CD4-positive, alpha-beta T cell treated with Interleukin-2 at 100 ng/mL for 4 hours (primary cell): ENCODE measurements at regions not wholly inside any gene's neighbourhood (a gene's known extent, or its start where the extent isn't known, plus 50 kb on each side); places are given as distances from the start of the nearest gene placed in this dataset.

ENCODE experiments used
- DNase-seq: peaks from one replicate; pipeline ENCODE4 v3.0.0-alpha.2; 2020; ENCODE audit warnings: low spot score

DNA sequence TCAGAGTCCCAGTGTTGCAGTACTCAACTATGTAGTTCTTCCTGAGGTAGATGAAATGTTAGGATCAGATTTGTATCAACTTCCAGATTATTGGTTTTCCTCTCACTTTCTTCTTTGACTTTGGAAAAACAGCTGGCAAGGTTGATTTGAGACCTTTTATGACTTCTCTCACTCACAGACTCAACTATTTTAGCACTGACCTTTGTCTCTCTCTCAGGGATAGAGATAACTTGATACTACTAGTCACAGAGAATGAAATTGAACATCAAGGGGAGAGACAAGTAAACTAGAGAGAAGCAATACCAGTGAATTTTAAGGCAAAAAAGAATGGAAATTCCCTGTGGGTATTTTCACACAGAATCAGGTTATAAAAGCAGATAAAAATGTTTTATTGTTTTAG, 159.7 kb upstream of the B3GALT2 start:
- DNase-seq = no peak

DNA sequence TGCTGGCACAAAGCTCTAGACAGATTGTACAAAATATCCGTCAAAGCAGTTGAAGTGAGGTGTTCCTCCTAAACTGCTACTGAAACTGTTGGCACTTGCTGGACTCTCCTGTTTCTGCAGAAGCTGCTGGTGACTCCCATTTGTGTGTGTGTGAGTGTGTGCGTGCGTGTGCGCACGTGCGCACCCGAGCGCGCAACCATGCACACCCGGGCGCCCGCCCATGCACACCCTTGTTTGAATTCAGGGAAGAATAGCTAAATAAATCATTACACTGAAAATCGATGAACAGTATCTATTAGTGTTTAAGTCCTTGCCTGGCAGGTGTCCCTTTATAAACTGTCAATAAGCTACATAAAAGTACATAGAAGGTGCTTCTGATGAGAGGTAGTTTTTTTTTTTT, 156.4 kb upstream of the B3GALT2 start:
- no peak for DNase-seq

DNA sequence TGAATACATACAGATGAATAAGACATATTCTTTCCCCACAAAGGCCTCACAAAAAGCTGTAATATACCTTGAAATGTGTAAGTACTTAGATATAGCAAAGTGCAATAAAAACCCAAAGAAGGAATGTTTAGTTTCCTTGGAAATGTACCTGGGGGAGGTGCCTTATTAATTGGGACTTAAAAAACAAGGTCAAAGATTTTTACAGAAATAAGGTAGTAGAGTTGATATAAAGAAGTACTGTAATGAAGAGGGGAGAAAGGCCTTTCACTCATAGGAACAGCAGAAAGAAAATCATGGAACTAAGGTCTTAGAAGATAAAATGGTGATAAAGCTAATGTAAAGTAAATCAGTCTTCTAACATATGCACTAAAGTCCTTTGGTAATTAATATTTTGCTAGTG, 153.9 kb upstream of the B3GALT2 start:
- no peak for DNase-seq

DNA sequence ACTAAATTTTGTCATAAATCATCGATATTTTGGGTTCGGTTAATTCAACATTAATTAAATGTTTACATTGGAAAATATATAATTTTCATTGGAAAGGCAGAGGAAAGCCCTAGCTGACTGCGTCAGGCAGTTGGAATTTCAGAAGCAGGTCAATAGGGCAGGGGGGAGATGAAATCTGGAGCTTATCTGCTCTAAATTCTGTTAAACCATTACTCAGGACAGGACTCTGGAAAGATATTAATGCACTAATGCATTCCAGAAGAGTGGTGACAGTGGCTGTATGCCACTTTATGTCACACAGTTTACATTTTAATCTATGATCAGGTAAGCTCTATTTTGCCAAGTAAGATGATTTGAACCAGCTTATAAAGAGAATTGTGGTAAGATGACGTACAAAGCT, 153.0 kb upstream of the B3GALT2 start:
- no peak for DNase-seq

DNA sequence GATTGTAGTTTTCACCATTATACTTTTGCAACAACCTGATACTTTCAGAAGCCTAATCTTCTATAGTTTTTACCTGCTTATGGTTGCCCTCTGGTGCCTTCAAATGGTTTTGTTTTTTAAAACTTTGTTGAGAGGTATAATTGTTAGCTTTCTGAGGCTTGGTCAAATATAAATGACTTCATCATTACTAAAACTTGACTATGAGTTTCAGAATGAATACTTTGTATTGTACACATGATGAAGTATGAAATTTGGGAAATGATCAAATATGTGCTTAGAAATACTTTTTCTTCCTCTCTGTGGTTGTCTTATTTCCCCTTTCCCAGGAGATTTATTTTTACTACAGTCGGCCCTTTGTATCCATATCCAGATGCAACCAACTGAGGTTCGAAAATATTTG, 151.8 kb upstream of the B3GALT2 start:
- no peak for DNase-seq

DNA sequence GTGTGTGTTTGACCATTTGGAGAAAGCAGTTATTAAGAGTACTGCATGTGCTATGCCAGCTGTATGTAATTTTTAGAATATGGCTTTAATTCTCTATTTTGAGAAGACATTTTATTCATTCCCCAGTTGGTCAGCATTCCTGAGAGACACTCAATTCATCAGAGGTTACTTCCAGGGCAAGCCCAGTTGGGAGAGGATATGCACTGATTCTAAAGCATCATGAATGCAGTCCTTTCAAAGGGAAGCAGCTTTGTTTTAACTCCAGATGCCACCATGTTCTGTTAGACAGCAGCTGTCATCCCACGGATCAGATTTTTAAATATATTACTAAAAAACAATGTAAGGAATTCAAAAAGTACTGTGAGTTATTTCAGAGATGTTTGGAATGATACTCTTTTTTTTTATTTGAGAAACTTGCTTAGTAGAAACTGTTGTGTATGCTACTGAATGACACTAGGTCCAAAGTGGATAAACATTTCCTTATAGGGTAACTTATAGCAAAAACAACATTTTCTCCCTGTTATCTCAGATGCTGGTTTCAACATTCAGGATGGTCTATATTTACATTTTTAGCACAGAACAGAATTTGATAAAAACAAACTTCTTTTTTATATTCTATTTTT, 149.5 kb upstream of the B3GALT2 start:
- no peak for DNase-seq

DNA sequence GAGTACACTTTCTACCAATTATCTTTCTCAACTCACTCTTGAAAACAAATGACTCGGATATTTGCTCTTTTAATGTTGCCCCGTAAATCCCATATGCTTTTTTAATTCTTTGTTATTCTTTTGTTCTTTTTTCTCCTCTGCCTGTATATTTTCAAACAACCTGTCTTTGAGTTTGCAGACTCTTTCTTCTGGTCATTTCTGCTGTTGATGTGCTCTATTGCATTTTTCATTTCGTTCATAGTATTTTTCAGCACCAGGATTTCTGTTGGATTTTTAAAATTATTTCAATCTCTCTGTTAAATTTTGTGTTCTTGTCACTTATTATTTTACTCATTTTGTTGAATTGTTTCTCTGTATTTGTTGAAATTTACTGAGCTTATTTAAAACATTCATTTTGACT, 146.8 kb upstream of the B3GALT2 start:
- DNase-seq = no peak

DNA sequence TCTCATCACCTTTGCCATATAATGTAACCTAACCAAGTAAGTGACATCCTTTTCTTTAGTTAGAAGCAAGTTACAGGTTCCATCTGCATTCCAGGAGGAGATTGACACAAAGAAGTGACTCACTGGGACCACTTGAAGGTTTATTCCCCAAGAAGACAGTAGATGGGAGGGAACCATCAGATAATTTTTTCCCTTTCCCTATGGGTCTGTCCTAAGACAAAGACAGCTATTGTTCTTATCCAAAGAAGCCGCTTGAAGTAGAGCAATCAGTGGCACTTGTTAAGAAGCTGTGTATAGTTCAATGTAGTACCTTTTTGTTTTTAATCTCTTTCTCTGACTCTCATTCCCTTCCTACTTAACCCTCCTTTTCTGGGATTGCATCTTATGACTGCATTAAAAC, 139.9 kb upstream of the B3GALT2 start:
- no peak for DNase-seq

DNA sequence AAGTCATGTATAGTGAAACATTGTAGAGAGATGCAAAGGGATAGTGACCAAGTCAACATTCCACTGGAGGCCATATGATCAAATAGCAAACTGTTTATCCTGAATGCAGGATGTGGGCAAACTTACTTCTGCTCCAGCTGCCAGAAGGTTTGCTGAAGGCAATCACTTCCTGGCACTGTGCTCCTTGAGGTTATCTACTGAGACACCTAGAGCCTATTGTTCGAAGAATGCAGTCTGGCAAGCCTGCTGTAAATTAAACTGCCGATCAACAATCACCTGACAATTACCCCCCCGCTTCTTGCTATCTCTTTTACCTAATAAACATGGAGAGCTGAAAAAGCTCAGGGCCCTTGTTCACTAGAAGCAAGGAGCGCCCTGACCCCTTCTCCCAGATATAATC, 139.4 kb upstream of the B3GALT2 start:
- no peak for DNase-seq

DNA sequence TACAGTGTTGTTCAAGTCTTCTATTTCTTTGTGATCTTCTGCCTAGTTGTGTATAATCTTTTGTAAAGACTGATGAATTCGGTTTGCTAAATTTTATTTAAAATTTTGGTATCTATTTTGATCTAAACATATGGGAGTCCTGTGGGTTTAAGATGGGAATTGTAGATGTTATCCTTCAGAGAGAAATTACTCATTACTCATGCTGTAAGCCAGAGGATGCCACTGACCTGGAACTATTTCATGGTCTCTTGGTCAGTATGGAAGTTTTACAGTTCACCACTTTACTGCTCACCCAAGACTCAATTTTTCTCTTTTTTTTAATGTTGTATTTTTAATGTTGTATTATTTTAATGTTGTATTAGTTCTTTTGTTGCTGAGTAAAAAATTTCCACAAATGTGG, 138.6 kb upstream of the B3GALT2 start:
- no peak for DNase-seq

DNA sequence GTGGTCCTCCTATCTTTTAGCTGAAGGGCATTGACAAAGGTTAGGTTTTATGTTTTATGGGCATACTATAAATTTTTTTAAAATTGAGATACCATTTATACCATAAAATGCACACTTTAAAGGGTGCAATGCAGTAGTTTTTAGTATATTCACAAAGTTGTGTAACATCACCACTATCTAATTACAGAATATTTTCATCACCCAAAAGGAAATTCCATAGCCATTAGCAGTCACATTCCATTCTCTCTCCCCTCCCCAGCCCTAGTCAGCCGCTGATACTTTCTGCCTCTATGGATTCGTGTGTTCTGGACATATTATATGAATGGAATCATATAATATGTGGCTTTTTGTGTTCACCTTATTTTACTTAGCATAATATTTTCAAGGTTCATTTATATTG, 135.8 kb upstream of the B3GALT2 start:
- no peak for DNase-seq

DNA sequence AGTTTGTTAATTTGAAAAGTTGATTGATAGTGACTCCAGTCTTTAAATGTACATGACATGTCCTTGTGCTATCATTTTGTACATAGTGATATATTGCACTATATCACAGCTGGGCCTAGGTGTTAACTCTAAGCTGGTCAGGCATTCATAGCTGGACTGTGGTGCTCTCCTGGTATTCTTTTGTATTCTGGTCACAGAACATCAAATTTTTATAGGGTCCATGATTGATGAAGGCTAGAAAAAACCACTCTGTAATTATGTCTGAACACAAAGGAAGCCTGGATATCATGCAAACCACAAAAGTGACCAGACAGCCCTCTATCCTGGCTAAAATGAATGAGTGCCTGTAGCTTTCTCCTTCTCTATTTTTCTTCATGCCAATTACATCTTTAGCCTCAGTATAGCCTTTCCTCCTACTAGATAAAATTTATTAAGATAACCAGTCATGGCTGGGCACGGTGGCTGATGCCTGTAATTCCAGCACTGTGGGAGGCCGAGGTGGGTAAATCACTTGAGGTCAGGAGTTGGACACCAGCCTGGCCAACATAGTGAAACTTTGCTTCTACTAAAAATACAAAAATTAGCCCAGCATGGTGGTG, 134.9 kb upstream of the B3GALT2 start:
- DNase-seq = no peak

DNA sequence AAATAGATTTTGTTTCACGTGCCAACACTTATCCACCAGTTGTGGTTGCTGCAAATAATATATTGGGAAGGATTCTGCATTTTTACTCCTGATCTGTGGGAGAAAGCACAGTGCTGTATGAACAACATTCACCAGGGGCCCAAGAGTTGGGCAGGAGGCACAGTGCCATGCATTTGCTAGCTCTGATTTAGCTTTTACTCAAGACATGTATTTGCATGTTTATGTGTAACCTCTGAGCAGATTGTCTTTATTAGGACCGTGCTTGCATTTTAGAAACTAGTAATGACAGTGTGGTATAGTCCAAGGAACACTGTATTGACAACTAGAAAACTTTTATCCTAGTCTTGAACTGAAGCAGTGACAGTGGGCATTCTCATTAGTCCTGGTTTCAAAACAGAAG, 133.9 kb upstream of the B3GALT2 start:
- DNase-seq = no peak

DNA sequence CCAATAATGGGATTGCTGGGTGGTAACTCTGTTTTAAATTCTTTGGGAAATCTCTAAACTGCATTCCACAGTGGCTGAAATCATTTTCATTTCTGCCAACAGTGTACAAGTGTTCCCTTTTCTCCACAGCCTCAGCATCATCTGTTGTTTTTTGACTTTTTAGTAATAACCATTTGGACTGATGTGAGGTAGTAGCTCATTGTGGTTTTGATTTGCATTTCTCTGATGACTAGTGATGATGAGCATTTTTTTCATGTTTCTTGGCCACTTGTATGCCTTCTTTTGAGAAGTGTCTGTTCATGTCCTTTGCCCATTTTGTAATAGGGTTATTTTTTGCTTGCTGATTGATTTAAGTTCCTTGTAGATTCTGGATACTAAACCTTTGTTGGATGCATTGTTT, 131.9 kb upstream of the B3GALT2 start:
- no peak for DNase-seq

DNA sequence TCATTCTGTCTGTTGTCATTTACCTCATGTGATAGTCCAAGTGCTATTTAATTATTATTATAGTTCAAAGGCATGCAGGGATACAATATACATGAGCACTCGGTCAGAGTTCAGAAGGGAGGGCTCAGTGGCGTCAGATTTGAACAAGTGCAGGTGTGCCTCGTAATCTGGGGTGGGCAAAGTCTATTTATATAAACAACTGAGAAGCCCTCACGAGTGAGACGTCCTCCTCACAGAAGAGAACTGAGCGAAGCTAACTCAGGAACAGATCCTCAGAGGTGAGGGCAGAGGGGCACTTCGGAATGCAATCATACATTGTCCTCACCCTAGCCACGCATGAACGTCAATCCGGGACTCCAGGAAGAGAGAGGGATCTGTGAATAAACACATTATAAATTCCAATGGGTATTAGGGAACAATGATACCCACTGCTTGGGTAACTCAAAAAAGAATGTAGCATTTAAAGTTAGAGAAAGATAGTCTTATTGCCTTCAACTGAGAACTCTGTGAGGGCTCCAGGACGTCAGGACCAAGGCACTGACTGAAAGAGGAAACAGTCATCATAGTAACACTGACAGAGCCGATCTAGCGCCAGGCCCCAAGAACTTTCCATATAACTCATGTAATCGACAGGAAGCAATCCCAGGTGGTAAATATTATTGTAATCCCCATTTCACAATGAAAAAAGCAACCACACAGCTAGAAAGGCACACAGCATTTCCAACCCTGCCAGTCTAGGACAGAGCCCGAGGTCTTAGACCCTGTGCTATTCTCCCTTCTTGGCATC, 127.1 kb upstream of the B3GALT2 start:
- no peak for DNase-seq

DNA sequence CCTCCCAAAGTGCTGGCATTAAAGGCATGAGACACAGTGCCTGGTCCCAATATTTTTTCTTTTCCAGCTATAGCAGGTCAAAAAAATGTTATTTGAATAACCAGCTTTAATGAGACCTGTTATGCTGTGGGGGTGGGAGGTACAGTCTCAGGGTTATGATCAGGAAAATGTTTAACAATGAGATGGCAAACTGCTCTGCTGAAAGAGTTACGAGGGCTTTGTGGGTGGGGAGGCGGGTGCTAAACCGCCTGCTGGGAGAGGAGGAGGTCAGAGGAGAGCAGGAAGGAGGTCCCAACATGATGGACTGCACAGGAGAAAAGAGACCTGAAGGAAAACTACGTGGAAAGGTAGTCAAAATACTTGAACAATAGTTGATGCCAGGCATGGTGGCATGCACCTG, 126.0 kb upstream of the B3GALT2 start:
- DNase-seq = no peak

DNA sequence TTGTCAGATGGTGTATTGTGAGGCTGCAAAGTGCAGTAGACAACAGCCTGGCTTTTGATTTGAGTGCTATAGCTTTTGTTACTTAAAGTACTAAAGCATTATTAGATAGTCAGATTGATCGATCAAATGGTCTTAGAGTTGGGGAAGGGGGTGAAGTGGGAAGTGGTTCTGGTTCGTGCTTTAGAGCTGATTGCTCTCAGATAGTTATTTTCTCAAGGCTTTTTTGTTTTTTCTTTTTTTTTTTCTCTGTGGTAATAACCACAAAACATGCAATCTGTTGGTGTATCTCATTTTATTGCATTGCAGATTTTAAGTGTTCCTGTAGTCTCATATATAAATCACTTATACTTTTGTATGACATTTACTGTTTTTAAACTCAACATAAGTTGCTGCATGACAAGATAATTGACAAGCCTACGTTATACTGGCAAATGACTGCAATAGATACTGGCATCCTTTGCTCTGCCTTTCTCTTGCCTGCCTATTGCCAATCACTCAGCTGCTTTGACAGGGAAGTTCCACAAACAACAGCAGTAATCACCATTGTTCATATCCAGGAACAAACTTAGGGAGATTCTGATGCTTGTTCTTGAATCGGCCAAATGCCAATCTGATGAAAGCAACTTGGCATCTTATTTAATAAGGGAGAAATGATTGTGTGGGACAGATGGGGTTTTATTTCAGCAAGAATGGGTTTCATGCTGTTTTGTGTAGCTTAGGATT, 125.0 kb upstream of the B3GALT2 start:
- DNase-seq = no peak

DNA sequence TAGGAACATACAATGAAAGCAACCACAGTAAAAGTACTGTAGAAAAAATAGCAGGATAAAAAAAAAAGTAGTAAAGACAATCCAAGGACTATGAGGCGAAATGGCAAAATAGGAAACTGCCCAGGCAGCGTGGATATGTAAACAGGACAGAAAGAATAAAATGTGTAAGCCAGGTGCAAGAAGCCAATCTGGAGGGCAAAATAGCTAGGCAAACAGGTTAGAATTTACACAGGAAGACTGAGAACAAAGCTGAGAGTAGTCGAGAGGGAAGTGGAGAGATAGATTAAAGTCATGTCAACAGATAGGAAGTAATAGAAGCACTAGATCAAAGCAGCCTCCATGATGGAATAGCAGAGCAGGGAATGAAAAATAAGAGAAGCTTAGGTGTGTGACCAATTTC, 124.2 kb upstream of the B3GALT2 start:
- DNase-seq = no peak

DNA sequence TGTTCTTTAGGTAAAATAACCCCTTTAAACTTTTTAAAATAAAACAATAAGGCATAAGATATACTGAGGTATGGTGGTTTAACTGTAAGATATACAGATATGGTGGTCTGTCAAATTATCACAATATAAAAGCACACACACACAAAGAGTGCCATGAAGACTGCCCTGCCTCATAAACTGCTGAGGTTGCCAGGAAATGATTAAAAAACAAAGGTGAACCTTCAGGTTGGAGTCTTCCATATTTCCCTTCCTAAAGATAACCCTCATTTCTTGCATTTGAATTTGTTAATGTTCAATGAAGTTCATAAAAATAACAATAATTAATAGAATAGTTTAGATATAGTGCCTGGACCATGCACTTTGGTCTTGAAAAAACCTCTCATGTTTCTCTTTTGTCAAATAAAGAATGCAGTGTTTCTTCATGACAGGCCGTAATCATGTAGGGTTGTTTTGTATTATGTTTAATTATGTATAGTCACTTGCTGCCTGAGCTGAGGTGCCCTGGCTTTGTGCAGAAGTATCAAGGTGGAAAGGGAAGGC, 123.6 kb upstream of the B3GALT2 start:
- DNase-seq = no peak

DNA sequence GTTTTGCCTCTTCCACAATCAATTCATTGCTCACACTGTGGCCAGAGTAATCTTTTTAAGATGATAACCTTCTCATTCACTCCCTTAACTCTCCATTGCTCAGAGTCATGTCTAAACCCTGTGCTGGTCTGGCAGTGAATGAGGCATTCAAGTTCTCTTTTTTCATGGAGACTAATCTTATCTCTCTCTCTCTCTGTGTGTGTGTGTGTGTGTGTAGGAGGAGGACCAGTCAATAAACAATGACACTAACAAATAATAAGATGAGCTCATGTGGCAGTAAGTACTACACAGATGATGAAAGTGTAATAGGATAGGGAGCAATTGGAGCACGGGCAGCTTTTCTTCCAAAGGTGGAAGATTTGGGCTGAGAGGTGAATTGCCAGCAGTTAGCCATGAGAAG, 122.0 kb upstream of the B3GALT2 start:
- no peak for DNase-seq

DNA sequence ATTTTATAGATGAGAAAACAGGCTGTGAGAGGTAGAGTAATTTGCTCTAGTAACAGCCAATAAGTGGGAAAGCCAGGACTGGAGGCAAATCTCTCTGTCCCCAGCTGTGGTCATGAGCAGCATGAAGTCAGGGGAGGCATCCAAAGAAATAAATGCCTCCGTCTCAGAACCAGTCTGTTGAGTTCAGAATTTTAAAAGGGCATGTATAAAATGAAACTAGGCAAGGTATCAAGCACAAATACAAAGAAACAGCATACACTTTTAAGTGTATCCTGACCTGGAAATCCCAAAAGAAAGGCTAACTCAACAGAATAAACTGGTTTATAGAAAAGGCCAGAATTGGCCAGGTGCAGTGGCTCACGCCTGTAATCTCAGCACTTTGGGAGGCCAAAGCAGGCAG, 120.0 kb upstream of the B3GALT2 start:
- DNase-seq = no peak
